ENCODE measurements at regions not wholly inside any gene's neighbourhood (a gene's known extent, or its start where the extent isn't known, plus 50 kb on each side); places are given as distances from the start of the nearest gene placed in this dataset.

DNA sequence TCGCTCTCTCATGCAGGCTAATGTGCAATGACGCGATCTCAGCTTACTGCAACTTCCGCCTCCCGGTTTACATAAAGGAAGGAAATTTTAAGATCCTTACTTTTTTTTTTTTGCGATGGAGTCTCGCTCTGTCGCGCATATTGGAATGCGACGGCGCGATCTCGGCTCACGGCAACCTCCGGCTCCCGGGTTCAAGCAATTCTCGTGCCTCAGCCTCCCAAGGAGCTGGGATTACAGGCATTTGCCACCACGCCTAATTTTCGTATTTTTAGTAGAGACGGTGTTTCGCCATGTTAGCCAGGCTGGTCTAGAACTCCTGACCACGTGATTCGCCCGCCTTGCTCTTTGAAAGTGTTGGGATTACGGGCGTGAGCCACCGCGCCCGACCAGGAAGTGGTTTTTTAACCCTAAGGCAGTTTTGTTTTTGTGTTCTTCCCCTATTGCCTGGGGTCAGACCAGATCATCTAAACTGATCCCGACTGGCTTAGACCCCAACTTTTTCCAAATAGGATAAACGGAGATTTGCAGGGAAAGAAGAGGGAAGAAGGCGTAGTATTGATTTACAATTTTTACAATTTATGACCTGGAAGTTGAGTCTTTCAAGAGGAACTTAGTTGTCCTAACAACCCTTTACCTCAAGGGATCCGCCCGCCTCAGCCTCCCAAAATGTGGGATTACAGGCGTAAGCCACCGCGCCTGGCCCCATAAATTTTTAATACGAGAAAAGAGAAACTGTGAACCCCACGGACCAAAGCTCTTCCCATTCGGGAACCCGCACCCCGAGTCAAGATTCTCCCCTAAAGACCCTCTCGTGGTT is 142.0 kb downstream of the ZNF737 start:
- peak overlapping the region; percentile 74 for H2AFZ ChIP-seq (ENCODE audit: low read length)
- peak overlapping the region; percentile 37; the same call in 1 of the 2 replicates for H3K4me2 ChIP-seq (ENCODE audit: low read depth, low read length)
- peak overlapping the region; percentile 60 for H3K4me3 ChIP-seq (ENCODE audit: low read length)

DNA sequence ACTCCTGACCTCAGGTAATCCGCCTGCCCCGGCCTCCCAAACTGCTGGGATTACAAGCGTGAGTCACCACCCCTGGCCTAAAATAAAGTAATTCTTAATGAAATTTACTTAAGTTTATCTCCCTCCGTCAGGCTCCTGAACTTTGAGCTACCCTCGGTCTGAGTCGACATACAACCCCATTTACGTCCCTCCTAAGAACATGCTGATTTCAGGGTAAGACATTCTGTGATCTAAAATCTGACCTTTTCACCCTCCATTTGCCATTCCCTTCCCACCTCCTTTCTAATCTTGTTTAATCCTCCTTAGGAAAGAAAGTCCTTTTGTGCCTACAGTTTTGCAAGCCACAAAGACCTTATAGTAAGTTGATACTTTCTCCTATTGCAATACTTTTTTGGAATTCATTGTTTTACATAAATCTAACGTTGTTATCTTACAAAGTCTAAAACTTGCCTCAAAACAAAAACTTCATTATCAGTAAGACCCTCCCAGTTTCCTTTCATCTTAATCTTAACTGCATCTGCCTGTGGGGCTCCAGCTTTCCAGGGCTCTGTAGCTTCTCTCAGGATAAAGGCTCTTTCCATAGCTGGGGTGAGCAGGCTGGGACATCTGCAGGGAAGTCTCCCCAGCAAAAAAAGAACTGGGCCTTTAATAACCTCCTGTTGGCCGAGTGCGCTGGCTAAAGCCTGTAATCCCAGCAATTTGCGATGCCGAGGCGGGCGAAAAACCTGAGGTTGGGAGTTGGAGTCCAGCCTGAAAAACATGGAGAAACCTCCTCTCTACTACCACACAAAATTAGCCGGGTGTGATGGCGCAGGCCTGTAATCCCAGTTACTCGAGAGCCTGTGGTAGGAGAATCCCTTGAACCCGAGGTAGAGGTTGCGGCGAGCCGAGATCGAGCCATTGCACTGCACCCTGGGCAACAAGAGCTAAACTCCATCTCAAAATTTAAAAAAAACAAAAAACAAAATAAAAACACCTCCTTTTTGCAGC is 143.1 kb downstream of the ZNF737 start:
- Histone ChIP-seq H3K4me3 (ENCODE audit: low read length) (no peak overlapping the region), H3K9me3 (replicated peaks; ENCODE audit: insufficient read depth, low read length) (no peaks in the 10 kb centered on the region), H3K27me3 (replicated peaks; ENCODE audit: insufficient read depth, low read length) (no peaks in the 10 kb centered on the region), H4K20me1 (ENCODE audit: insufficient read depth, low read length) (no peaks in the 10 kb centered on the region), H2AFZ (ENCODE audit: low read length) (no peak overlapping the region), H3K9me2 (replicated peaks; ENCODE audit: insufficient read depth, low read length) (no peaks in the 10 kb centered on the region), H3K27ac (ENCODE audit: low read length) (no peak overlapping the region), H3K79me2 (ENCODE audit: low read length) (no peaks in the 10 kb centered on the region), H3F3A (ENCODE audit: insufficient read depth, low read length) (no peaks in the 10 kb centered on the region), H3K36me3 (replicated peaks; ENCODE audit: insufficient read depth, low read length) (no peaks in the 10 kb centered on the region), H3K4me2 (ENCODE audit: low read depth, low read length) (no peak overlapping the region), H3K9ac (ENCODE audit: low read length) (no peak overlapping the region), H3K4me1 (ENCODE audit: low read length) (no peaks in the 10 kb centered on the region)
- TF ChIP-seq, protein P1, sequence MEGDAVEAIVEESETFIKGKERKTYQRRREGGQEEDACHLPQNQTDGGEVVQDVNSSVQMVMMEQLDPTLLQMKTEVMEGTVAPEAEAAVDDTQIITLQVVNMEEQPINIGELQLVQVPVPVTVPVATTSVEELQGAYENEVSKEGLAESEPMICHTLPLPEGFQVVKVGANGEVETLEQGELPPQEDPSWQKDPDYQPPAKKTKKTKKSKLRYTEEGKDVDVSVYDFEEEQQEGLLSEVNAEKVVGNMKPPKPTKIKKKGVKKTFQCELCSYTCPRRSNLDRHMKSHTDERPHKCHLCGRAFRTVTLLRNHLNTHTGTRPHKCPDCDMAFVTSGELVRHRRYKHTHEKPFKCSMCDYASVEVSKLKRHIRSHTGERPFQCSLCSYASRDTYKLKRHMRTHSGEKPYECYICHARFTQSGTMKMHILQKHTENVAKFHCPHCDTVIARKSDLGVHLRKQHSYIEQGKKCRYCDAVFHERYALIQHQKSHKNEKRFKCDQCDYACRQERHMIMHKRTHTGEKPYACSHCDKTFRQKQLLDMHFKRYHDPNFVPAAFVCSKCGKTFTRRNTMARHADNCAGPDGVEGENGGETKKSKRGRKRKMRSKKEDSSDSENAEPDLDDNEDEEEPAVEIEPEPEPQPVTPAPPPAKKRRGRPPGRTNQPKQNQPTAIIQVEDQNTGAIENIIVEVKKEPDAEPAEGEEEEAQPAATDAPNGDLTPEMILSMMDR (IDR thresholded peaks at IDR 0.05; ENCODE audit: low read length) = no peak
- TF ChIP-seq EZH2phosphoT487 (IDR thresholded peaks at IDR 0.05; ENCODE audit: low read length) = no peak
- TF ChIP-seq EZH2 (optimal IDR thresholded peaks at IDR 0.05; ENCODE audit: low read depth, low read length) = no peak
- no peak for DNase-seq

More for the DNA sequence above, 142.0 kb downstream of the ZNF737 start:
- H3F3A ChIP-seq (ENCODE audit: insufficient read depth, low read length) = no peaks in the 10 kb centered on the region
- H3K27me3 ChIP-seq (replicated peaks; ENCODE audit: insufficient read depth, low read length) = no peaks in the 10 kb centered on the region
- no peaks in the 10 kb centered on the region for H3K9me2 ChIP-seq (replicated peaks; ENCODE audit: insufficient read depth, low read length)
- H4K20me1 ChIP-seq (ENCODE audit: insufficient read depth, low read length) = no peaks in the 10 kb centered on the region
- H3K9ac ChIP-seq (ENCODE audit: low read length) = peak overlapping the region; percentile 44; the same call in 1 of the 2 replicates
- no peak overlapping the region for H3K27ac ChIP-seq (ENCODE audit: low read length)
- H3K4me1 ChIP-seq (ENCODE audit: low read length) = no peaks in the 10 kb centered on the region
- no peaks in the 10 kb centered on the region for H3K9me3 ChIP-seq (replicated peaks; ENCODE audit: insufficient read depth, low read length)
- H3K79me2 ChIP-seq (ENCODE audit: low read length) = no peaks in the 10 kb centered on the region
- TF ChIP-seq EZH2phosphoT487 (IDR thresholded peaks at IDR 0.05; ENCODE audit: low read length) (no peak), EZH2 (optimal IDR thresholded peaks at IDR 0.05; ENCODE audit: low read depth, low read length) (no peak)
- TF ChIP-seq, protein P1 (IDR thresholded peaks at IDR 0.05; ENCODE audit: low read length) = no peak
- no peaks in the 10 kb centered on the region for H3K36me3 ChIP-seq (replicated peaks; ENCODE audit: insufficient read depth, low read length)
- no peak for DNase-seq

DNA sequence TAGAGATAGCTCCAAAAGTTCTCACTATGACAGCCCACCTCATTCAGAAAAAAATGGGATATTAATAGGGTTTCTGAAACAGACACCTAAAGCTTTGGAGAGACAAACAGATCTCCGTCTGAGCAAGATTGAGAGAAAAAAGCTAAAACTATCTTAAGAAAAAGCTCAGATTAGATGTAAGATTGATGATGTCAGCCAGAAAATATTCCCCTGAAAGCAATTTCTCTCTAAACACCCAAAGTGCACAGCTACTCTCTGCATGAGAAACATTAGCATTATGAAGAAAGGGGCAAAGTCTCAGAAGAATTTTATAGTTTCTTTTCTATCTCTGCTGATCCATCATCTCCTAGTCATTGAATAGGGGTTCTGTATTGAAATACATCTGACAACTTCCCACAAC is 148.9 kb downstream of the ZNF737 start:
- Histone ChIP-seq H3K4me1 (ENCODE audit: low read length) (no peaks in the 10 kb centered on the region), H3K9me2 (replicated peaks; ENCODE audit: insufficient read depth, low read length) (no peaks in the 10 kb centered on the region), H3K27me3 (replicated peaks; ENCODE audit: insufficient read depth, low read length) (no peaks in the 10 kb centered on the region), H3K36me3 (replicated peaks; ENCODE audit: insufficient read depth, low read length) (no peaks in the 10 kb centered on the region), H3K4me2 (ENCODE audit: low read depth, low read length) (no peak overlapping the region), H4K20me1 (ENCODE audit: insufficient read depth, low read length) (no peaks in the 10 kb centered on the region), H3K79me2 (ENCODE audit: low read length) (no peaks in the 10 kb centered on the region), H2AFZ (ENCODE audit: low read length) (no peak overlapping the region), H3K27ac (ENCODE audit: low read length) (no peak overlapping the region), H3K9ac (ENCODE audit: low read length) (no peak overlapping the region), H3K9me3 (replicated peaks; ENCODE audit: insufficient read depth, low read length) (no peaks in the 10 kb centered on the region), H3K4me3 (ENCODE audit: low read length) (no peak overlapping the region), H3F3A (ENCODE audit: insufficient read depth, low read length) (no peaks in the 10 kb centered on the region)
- DNase-seq = no peak
- no peak for TF ChIP-seq EZH2 (optimal IDR thresholded peaks at IDR 0.05; ENCODE audit: low read depth, low read length)
- TF ChIP-seq, protein P1 (IDR thresholded peaks at IDR 0.05; ENCODE audit: low read length) = no peak
- TF ChIP-seq EZH2phosphoT487 (IDR thresholded peaks at IDR 0.05; ENCODE audit: low read length) = no peak

Measured in MM.1S (cell line).